CD8-positive, alpha-beta memory T cell (primary cell): ENCODE measurements at regions not wholly inside any gene's neighbourhood (a gene's known extent, or its start where the extent isn't known, plus 50 kb on each side); places are given as distances from the start of the nearest gene placed in this dataset.

ENCODE experiments used
- CTCF ChIA-PET: fragments of 350-600 bp; sonication (Branson Sonifier 250); formaldehyde crosslinking; loops from one replicate; lab custom pipeline; 2021; ENCODE audit warnings: antibody characterized with exemption; lab: Charles Lee
- POLR2A ChIA-PET: fragments of 350-600 bp; sonication (Branson Sonifier 250); formaldehyde crosslinking; loops from one replicate; lab custom pipeline; 2021; ENCODE audit warnings: antibody characterized with exemption; lab: Charles Lee
- DNase-seq, 5 donors: peaks; one replicate each; pipeline versions ENCODE4 v3.0.0 to v3.0.0-alpha.2; 2020 to 2022; ENCODE audit warnings: mixed read lengths in 1 of 5
- H3K27ac ChIP-seq: one replicate; pipeline ENCODE4 v1.7.0; 2013; ENCODE audit warnings: low read depth, mild to moderate bottlenecking, low read length, moderate library complexity
- H3K27me3 ChIP-seq: 2 replicates; pipeline ENCODE4 v1.7.0; 2013; ENCODE audit warnings: low read length, mild to moderate bottlenecking; ENCODE audit not compliant: insufficient read depth, poor library complexity, severe bottlenecking
- H3K36me3 ChIP-seq: 2 replicates; pipeline ENCODE4 v1.7.0; 2013; ENCODE audit warnings: mild to moderate bottlenecking, low read length, moderate library complexity; ENCODE audit not compliant: insufficient read depth
- H3K4me1 ChIP-seq: 2 replicates; pipeline ENCODE4 v1.7.0; 2013; ENCODE audit warnings: mild to moderate bottlenecking, low read length, moderate library complexity; ENCODE audit not compliant: insufficient read depth
- H3K4me3 ChIP-seq: 2 replicates; pipeline ENCODE4 v1.7.0; 2013; ENCODE audit warnings: mild to moderate bottlenecking, low read length
- H3K9me3 ChIP-seq: 2 replicates; pipeline ENCODE4 v1.7.0; 2013; ENCODE audit warnings: mild to moderate bottlenecking, low read length
- H3K27ac Mint-ChIP-seq, 8 donors: one replicate each; pipeline ENCODE4 v1.8.0; 2020 to 2021; ENCODE audit warnings: mixed read lengths in 8 of 8, mild to moderate bottlenecking in 6 of 8, inconsistent platforms in 3 of 8, moderate library complexity in 3 of 8
- H3K27me3 Mint-ChIP-seq, 2 donors: one replicate each; pipeline ENCODE4 v1.8.0; 2020 to 2021; ENCODE audit warnings: mixed read lengths in 2 of 2, mild to moderate bottlenecking in 1 of 2, moderate library complexity in 1 of 2
- H3K36me3 Mint-ChIP-seq, 3 donors: one replicate each; pipeline ENCODE4 v1.8.0; 2020 to 2021; ENCODE audit warnings: mixed read lengths in 3 of 3, inconsistent platforms in 1 of 3, mild to moderate bottlenecking in 1 of 3
- H3K4me1 Mint-ChIP-seq, 3 donors: one replicate each; pipeline ENCODE4 v1.8.0; 2020 to 2021; ENCODE audit warnings: mixed read lengths in 3 of 3, inconsistent platforms in 1 of 3, mild to moderate bottlenecking in 1 of 3
- H3K4me3 Mint-ChIP-seq, 7 donors: one replicate each; pipeline ENCODE4 v1.8.0; 2020 to 2021; ENCODE audit warnings: mixed read lengths in 7 of 7, mild to moderate bottlenecking in 6 of 7, moderate library complexity in 4 of 7, inconsistent platforms in 2 of 7
- H3K9me3 Mint-ChIP-seq, 5 donors: one replicate each; pipeline ENCODE4 v1.8.0; 2020 to 2022; ENCODE audit warnings: mixed read lengths in 5 of 5, mild to moderate bottlenecking in 3 of 5, moderate library complexity in 2 of 5, inconsistent platforms in 1 of 5

- Histone ChIP-seq H3K4me1 (no peaks in the 10 kb centered on the region), H3K4me3 (no peak overlapping the region), H3K36me3 (no peaks in the 10 kb centered on the region), H3K27me3 (no peaks in the 10 kb centered on the region), H3K9me3 (no peaks in the 10 kb centered on the region), H3K27ac (no peak overlapping the region)
- H3K27me3 Mint-ChIP-seq: peaks cover 0 to 5% of the 10 kb centered on the region in 2 donors
- H3K4me1 Mint-ChIP-seq: no peaks in the 10 kb centered on the region
- no peak for DNase-seq
- POLR2A ChIA-PET: no interaction called here
- H3K27ac Mint-ChIP-seq: no peak overlapping the region
- no peaks in the 10 kb centered on the region for H3K9me3 Mint-ChIP-seq
- CTCF ChIA-PET: no interaction called here
- no peaks in the 10 kb centered on the region for H3K36me3 Mint-ChIP-seq
- H3K4me3 Mint-ChIP-seq: no peak overlapping the region
These were observed 62.1 kb upstream of the MAP1LC3B2 start for GRCh38 chr12:116497051-116497591.

DNA sequence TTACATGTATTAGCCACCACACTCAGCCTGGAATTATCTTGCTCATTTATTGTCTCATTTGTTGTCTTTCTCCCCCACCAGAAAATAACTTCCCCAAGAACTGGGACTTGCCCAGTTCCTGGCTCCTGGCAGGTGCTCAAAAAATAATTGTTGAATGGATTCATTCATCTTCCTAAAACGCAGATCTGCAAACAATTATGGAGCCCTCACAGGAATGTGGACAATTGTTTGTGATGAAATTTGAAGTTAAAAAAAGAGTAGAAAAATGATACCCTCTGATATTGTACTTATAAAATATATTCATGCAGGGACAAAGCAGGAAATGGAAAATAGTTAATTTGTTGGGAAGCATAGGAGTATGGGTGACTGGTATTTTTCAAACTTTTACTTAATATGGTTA is 60.7 kb upstream of the MAP1LC3B2 start:
- Mint-ChIP-seq H3K27ac (no peak overlapping the region), H3K4me1 (no peaks in the 10 kb centered on the region), H3K27me3 (peaks cover 0 to 5% of the 10 kb centered on the region in 2 donors), H3K36me3 (no peaks in the 10 kb centered on the region), H3K4me3 (no peak overlapping the region), H3K9me3 (no peaks in the 10 kb centered on the region)
- no peak overlapping the region for H3K4me3 ChIP-seq
- no peaks in the 10 kb centered on the region for H3K4me1 ChIP-seq
- CTCF ChIA-PET: no interaction called here
- no peak overlapping the region for H3K27ac ChIP-seq
- POLR2A ChIA-PET: no interaction called here
- no peaks in the 10 kb centered on the region for H3K9me3 ChIP-seq
- DNase-seq: no peak
- no peaks in the 10 kb centered on the region for H3K27me3 ChIP-seq
- H3K36me3 ChIP-seq: no peaks in the 10 kb centered on the region

GRCh38 chr12:116502141-116502725 is 56.9 kb upstream of the MAP1LC3B2 start:
- Mint-ChIP-seq H3K4me3 (no peak overlapping the region), H3K9me3 (no peaks in the 10 kb centered on the region), H3K4me1 (no peaks in the 10 kb centered on the region), H3K27me3 (peaks cover 8 to 12% of the 10 kb centered on the region in 2 donors), H3K36me3 (no peaks in the 10 kb centered on the region), H3K27ac (peak overlapping the region in 1 of 8 donors; percentile 50)
- no peaks in the 10 kb centered on the region for H3K4me1 ChIP-seq
- H3K9me3 ChIP-seq: no peaks in the 10 kb centered on the region
- no peak overlapping the region for H3K4me3 ChIP-seq
- no peaks in the 10 kb centered on the region for H3K36me3 ChIP-seq
- no peak overlapping the region for H3K27ac ChIP-seq
- ChIA-PET CTCF (no interaction called here), POLR2A (no interaction called here)
- no peaks in the 10 kb centered on the region for H3K27me3 ChIP-seq
- DNase-seq: no peak

DNA sequence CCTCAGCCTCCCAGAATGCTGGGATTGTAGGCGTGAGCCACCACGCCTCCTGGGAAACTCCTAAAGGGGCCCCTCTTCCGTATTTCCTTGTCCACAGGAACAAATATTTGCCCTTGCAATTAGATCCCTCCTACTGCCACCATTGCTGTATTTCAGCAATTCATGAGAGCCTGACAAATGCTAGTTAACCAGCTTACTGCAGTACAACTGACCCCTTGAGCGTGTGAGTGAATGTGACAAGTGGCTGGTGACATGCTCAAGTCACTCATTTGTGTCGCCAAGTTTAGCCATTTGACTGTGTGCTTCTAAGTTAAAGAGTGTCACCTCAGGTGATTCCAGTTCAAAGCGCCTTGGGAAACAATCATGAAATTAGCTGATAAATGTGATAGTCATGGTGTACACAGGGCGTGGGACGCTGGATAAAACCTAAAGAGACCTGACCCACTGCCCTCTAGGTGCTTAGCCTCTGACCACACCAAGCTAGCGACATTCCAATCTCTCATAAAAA is 56.1 kb upstream of the MAP1LC3B2 start:
- Histone ChIP-seq H3K36me3 (no peaks in the 10 kb centered on the region), H3K27me3 (no peaks in the 10 kb centered on the region), H3K27ac (no peak overlapping the region), H3K9me3 (no peaks in the 10 kb centered on the region), H3K4me1 (no peaks in the 10 kb centered on the region), H3K4me3 (no peak overlapping the region)
- Mint-ChIP-seq H3K27me3 (peaks cover 12 to 15% of the 10 kb centered on the region in 2 donors), H3K9me3 (no peaks in the 10 kb centered on the region), H3K4me1 (peaks cover 2 to 4% (median 3%) of the 10 kb centered on the region in 3 donors), H3K36me3 (no peaks in the 10 kb centered on the region), H3K4me3 (no peak overlapping the region), H3K27ac (peak overlapping the region in 1 of 8 donors; percentile 54)
- ChIA-PET POLR2A (no interaction called here), CTCF (no interaction called here)
- DNase-seq: no peak

- POLR2A ChIA-PET: no interaction called here
- Mint-ChIP-seq H3K27ac (no peak overlapping the region), H3K36me3 (no peaks in the 10 kb centered on the region), H3K4me3 (no peak overlapping the region), H3K4me1 (peaks cover 4 to 9% (median 5%) of the 10 kb centered on the region in 3 donors), H3K9me3 (no peaks in the 10 kb centered on the region), H3K27me3 (peaks cover 11 to 15% of the 10 kb centered on the region in 2 donors)
- no peaks in the 10 kb centered on the region for H3K9me3 ChIP-seq
- CTCF ChIA-PET: no interaction called here
- H3K27ac ChIP-seq: no peak overlapping the region
- H3K36me3 ChIP-seq: no peaks in the 10 kb centered on the region
- no peaks in the 10 kb centered on the region for H3K4me1 ChIP-seq
- H3K4me3 ChIP-seq: no peak overlapping the region
- no peak for DNase-seq
- H3K27me3 ChIP-seq: no peaks in the 10 kb centered on the region
These were observed 54.7 kb upstream of the MAP1LC3B2 start for GRCh38 chr12:116504438-116504837.

DNA sequence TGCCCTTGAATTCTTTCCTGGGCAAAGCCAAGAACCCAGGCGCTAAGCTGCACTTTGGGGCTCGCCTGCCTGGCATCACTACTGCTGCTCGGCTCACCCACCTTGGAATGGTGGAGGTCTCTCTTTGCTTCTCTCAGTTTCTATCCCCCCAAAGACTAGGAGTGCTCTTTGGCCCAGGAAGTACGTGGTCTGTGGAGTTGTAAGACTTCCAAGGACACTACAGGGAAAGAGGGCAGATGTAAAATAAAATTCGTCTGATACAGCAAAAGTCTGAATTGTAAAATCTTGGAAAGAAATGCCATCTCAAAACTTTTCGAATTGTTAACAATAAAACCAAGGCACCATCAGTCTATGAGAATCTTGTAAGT is 52.5 kb upstream of the MAP1LC3B2 start:
- ChIA-PET CTCF (no interaction called here), POLR2A (no interaction called here)
- H3K4me1 ChIP-seq: no peaks in the 10 kb centered on the region
- H3K4me3 Mint-ChIP-seq: no peak overlapping the region
- H3K9me3 Mint-ChIP-seq: no peaks in the 10 kb centered on the region
- H3K27me3 Mint-ChIP-seq: peaks cover 15 to 17% of the 10 kb centered on the region in 2 donors
- H3K27ac ChIP-seq: no peak overlapping the region
- no peak for DNase-seq
- peaks cover 4 to 9% (median 5%) of the 10 kb centered on the region in 3 donors for H3K4me1 Mint-ChIP-seq
- peak overlapping the region in 1 of 8 donors; percentile 66 for H3K27ac Mint-ChIP-seq
- no peaks in the 10 kb centered on the region for H3K36me3 Mint-ChIP-seq
- H3K36me3 ChIP-seq: no peaks in the 10 kb centered on the region
- H3K9me3 ChIP-seq: no peaks in the 10 kb centered on the region
- H3K4me3 ChIP-seq: no peak overlapping the region
- H3K27me3 ChIP-seq: no peaks in the 10 kb centered on the region

- H3K4me3 Mint-ChIP-seq: peak overlapping the region in 4 of 7 donors; percentile 56 to 74 (median 62)
- Histone ChIP-seq H3K27me3 (no peaks in the 10 kb centered on the region), H3K4me3 (no peak overlapping the region), H3K27ac (no peak overlapping the region), H3K4me1 (no peaks in the 10 kb centered on the region), H3K9me3 (no peaks in the 10 kb centered on the region), H3K36me3 (no peaks in the 10 kb centered on the region)
- DNase-seq: no peak
- peaks cover 15 to 17% of the 10 kb centered on the region in 2 donors for H3K27me3 Mint-ChIP-seq
- no peaks in the 10 kb centered on the region for H3K36me3 Mint-ChIP-seq
- POLR2A ChIA-PET: no interaction called here
- H3K9me3 Mint-ChIP-seq: no peaks in the 10 kb centered on the region
- H3K27ac Mint-ChIP-seq: peak overlapping the region in 1 of 8 donors; percentile 59
- CTCF ChIA-PET: interaction anchor here (0.9 to 1.5 kb wide), 2 partner anchors 50 to 52 kb away, joined by 3 to 4 read pairs; partner anchors contain the start of gene MAP1LC3B2
- H3K4me1 Mint-ChIP-seq: peaks cover 4 to 9% (median 5%) of the 10 kb centered on the region in 3 donors
These were observed 50.7 kb upstream of the MAP1LC3B2 start for GRCh38 chr12:116508145-116509121.
